MM.1S (cell line): ENCODE measurements at regions not wholly inside any gene's neighbourhood (a gene's known extent, or its start where the extent isn't known, plus 50 kb on each side); places are given as distances from the start of the nearest gene placed in this dataset.

Experiments
- CTCF ChIP-seq: fragments of 300-600 bp; sonication (generic); IDR thresholded peaks from 2 replicates; pipeline ENCODE4 v1.5.1; 2016; ENCODE audit warnings: antibody characterized with exemption, low read length, mixed read lengths
- EZH2 ChIP-seq: fragments of 300-600 bp; sonication (generic); optimal IDR thresholded peaks from 2 replicates; pipeline ENCODE3; 2017; ENCODE audit warnings: low read depth, mild to moderate bottlenecking, antibody characterized with exemption, low read length, mixed read lengths
- EZH2phosphoT487 ChIP-seq: fragments of 300-600 bp; sonication (generic); IDR thresholded peaks from 2 replicates; pipeline ENCODE4 v1.6.1; 2018; ENCODE audit warnings: antibody characterized with exemption, low read length

- TF ChIP-seq CTCF (no peak), EZH2 (no peak), EZH2phosphoT487 (no peak)
These were observed 181.4 kb upstream of the PWP1 start for GRCh38 chr12:107503887-107504885.
